GM12873 (cell line): ENCODE measurements at regions not wholly inside any gene's neighbourhood (a gene's known extent, or its start where the extent isn't known, plus 50 kb on each side); places are given as distances from the start of the nearest gene placed in this dataset.

Experiments
- CTCF ChIP-seq: IDR thresholded peaks from 2 replicates; pipeline ENCODE4 v1.5.1; 2012; ENCODE audit warnings: low read depth, mild to moderate bottlenecking, moderate library complexity, low read length, control low read depth; ENCODE audit not compliant: insufficient read depth; ENCODE audit errors: missing control alignments

- no peak for TF ChIP-seq CTCF
Observed at GRCh38 chr10:30793093-30793492, 163.5 kb upstream of the LYZL2 start.

GRCh38 chr10:30792025-30792424 lies 162.5 kb upstream of the LYZL2 start:
- TF ChIP-seq CTCF: no peak

- no peak for TF ChIP-seq CTCF
Observed at GRCh38 chr10:30791197-30791611, 161.7 kb upstream of the LYZL2 start.

- no peak for TF ChIP-seq CTCF
Observed at GRCh38 chr10:30789806-30790205, 160.3 kb upstream of the LYZL2 start.

- TF ChIP-seq CTCF: no peak
Observed at GRCh38 chr10:30788307-30788706, 158.8 kb upstream of the LYZL2 start.

GRCh38 chr10:30786906-30787305 lies 157.4 kb upstream of the LYZL2 start:
- no peak for TF ChIP-seq CTCF

- no peak for TF ChIP-seq CTCF
Observed at GRCh38 chr10:30786131-30786530, 156.6 kb upstream of the LYZL2 start.
